ENCODE measurements at regions not wholly inside any gene's neighbourhood (a gene's known extent, or its start where the extent isn't known, plus 50 kb on each side); places are given as distances from the start of the nearest gene placed in this dataset.
"Not testable (repeated sequence)": the region's sequence is repeated elsewhere in the genome, so short reads cannot be mapped to it uniquely, and the experiment has no call there.

DNA sequence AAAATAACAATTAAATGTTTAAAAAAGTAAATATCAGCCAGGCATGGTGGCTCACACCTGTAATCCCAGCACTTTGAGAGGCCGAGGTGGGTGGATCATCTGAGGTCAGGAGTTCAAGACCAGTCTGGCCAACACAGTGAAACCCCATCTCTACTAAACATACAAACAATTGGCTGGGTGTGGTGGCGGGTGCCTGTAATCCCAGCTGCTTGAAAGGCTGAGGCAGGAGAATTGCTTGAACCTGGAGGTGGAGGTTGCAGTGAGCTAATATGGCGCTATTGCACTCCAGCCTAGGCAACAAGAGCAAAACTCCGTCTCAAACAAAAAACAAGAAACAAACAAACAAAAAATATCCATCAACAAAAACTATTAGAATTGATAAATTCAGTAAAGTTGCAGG lies 77.5 kb downstream of the SNX5 start:
- DNase-seq (ENCODE audit: low spot score), result not testable (repeated sequence)

- no peak for DNase-seq (ENCODE audit: low spot score)
These were observed 78.3 kb downstream of the SNX5 start for GRCh38 chr20:17890330-17890729.

- no peak for DNase-seq (ENCODE audit: low spot score)
These were observed 79.4 kb downstream of the SNX5 start for GRCh38 chr20:17889226-17889625.

GRCh38 chr20:17888044-17888443 lies 80.5 kb downstream of the SNX5 start:
- no peak for DNase-seq (ENCODE audit: low spot score)

- DNase-seq (ENCODE audit: low spot score), result no peak
These were observed 81.1 kb downstream of the SNX5 start for GRCh38 chr20:17887331-17888030.

GRCh38 chr20:17885544-17885943 lies 83.0 kb downstream of the SNX5 start:
- no peak for DNase-seq (ENCODE audit: low spot score)

DNA sequence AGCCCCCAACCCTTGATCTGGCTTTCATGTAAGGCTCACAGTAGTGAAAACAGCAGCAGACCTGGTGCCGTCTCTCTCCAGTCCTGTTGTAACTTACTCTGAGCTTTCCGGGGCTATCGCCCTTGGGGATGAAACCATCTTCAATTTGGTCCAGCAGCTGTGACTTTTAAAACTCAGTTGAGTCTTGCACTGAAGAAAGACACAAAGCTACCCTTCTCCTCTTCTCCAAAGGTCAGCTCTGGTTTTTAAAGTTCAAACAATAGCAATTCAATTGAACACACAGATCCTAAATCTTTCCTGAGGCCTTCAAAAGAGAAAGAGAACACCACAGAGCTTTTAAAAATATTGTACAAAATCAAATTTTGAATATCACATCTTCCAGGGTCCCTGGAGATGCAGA lies 83.5 kb downstream of the SNX5 start:
- DNase-seq (ENCODE audit: low spot score), result no peak

- no peak for DNase-seq (ENCODE audit: low spot score)
These were observed 84.1 kb downstream of the SNX5 start for GRCh38 chr20:17884307-17885003.

- no peak for DNase-seq (ENCODE audit: low spot score)
These were observed 84.8 kb downstream of the SNX5 start for GRCh38 chr20:17883592-17884306.

DNA sequence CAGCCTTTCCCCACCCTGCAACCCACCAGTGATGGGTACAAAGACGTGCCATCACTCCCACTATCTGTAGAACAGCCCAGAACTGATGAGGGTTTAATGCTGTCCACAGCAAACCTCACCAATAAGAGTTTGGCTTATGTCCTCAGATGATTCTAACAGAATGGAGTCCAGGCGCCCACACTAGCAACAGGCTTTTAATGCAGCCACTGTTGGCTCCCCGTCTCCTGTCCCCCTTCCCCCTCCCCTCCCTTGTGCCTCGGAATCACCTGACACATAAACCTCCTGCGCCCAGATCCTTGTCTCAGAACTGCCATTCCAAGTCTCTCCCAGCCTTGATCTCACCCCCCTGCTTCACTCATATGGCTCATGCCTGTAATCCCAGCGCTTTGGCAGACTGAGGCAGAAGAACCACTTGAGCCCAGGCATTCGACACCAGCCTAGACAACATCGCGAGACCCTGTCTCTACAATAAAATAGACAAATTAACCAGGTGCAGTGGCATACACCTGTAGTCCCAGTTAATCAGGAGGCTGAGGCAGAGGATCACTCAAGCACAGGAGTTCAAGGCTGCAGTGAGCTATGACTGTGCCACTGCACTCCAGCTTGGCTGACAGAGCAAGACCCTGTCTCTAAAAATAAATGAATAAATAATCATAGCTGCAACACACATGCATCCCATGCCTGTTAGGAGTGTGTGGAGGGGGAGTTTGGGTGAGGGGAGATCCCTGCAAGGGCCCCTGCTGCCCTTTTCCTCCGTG lies 85.6 kb downstream of the SNX5 start:
- no peak for DNase-seq (ENCODE audit: low spot score)

DNA sequence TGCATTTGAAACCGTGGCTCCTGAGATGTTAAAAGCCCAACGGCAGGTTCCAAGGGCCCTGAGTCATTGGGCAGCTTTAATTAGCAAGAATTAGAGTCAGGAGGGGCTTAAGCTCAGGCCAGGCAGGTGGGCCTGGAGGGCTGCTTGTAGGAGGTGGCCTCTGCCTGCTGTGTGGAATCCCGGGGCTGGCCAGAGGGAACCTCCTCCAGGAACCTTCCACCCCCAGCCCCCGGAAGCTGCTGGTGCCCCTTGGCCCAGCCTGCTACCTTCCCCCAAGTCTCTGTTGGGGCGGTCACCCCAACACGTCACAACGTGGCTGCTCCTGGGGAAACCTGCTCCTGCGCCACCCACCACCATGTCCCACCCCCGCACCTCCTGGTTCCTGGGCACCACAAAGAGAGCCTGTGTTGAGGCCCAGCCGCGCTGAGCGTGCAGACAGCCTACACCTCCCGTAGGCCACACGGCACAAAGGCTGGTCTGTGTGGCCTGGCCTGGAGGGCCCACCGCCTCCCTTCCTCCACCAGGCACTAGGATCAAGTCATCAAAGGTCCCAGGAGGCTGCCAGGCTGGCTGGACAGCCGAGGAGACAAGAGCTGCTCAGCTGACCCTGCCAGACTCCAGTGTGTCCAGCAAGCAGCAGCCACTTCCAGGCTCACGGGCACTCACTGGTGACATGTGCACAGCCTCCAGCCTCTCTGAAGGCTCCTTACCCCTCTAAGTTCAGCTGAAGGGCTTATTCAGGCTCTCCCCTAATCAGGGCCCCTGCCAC lies 86.3 kb downstream of the SNX5 start:
- no peak for DNase-seq (ENCODE audit: low spot score)

GRCh38 chr20:17881741-17882064 lies 86.9 kb downstream of the SNX5 start:
- no peak for DNase-seq (ENCODE audit: low spot score)

GRCh38 chr20:17878912-17879602 lies 89.5 kb downstream of the SNX5 start:
- DNase-seq (ENCODE audit: low spot score), result no peak

DNA sequence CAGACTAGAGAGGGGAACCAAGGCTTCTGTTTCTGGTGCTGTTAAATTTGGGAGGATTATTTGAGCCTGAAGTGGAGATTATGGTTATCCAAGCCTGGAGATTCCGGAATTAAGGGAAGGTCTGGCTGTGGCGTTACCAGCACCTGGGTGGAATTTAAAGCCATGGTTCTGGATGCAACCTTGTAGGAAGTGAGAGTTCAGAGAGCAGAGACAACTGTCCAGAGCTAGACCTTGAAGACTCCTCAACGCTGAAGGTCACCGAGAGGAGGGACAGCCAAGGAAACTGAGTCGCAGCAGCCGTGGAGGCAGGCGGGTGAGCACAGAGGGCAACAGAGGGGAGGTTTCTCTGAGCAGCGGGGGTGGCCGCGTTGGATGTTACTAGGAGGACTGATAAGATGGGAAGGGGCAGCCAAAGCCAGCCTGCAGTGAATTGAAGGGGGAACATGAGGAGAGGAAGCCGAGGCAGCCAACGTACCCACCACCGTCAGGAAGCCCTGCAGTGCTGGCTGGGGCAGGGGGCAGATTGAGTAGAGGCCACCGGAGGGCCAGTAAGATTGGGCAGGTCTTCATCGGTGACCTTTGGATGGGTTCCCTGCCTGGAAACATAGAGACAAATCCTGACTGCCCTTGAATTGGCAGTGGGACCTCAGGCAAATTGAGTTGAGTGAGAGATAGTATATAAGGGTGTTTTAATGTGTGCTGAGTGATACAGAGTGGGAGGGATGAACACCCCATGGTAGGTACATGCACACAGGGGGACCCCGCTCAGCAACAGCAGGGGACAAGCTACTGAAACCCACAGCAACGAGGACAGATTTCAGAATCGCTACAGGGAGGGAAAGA lies 90.3 kb downstream of the SNX5 start:
- DNase-seq (ENCODE audit: low spot score), result no peak

DNA sequence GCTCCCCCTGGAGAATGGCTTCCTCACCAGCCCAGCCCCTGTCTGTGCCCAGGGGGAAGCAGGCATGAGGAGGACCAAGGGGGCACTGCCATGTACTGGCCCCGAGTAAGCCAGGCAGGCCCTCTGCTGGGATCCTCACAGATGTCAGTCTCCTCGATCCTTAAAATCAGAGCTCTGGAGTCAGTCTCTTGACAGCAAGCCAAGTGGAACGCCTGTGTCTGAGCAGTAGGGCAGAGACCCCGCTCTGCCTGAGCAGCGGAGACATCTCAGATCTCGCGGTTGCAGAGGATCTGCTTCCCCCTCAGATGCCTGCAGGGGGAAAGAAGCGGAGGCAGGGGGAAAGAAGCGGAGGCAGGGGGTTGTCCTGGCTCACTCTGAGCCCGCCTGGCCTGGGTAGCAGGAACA lies 92.6 kb downstream of the SNX5 start:
- no peak for DNase-seq (ENCODE audit: low spot score)

- DNase-seq (ENCODE audit: low spot score), result no peak
These were observed 93.3 kb downstream of the SNX5 start for GRCh38 chr20:17875106-17875980.

DNA sequence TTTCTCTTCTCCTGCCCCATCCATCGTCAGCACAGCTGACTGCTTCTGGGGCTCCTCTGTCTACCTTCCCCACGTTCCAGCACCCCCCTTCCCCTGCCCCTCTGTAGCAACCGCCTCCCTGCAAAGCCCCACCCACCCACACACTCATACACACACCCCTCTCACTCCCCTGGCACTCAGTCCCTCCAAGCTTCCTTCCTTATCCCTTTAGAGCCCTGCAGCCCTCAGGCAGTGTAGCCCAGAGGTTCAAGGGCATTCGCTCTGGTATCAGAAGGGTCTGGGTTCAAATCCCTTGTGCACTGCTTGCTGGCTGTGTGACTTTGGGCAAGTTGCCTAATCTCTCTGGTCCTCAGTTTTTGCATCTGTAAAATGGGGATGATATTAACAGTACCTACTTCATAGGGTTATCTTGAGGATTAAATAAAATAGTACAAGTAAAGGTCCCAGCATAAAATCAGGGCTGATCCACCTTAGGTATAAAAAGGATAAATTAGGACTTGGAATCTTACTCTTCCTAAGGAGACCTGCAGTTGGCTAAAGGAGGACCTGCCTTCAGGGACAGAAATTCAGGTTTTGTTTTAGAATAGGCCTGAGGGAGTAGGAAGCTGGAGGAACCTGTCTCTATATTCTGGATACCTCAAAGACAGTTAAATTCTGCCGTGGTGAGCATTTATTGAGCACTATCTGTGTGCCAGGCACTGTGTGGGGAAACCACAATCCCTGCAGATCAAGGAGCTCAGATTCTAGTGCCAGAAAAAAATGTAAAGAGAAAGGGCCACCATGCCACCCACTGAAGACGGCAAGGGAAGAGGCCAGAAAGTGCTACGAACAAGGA lies 94.1 kb downstream of the SNX5 start:
- no peak for DNase-seq (ENCODE audit: low spot score)
